ENCODE measurements at regions not wholly inside any gene's neighbourhood (a gene's known extent, or its start where the extent isn't known, plus 50 kb on each side); places are given as distances from the start of the nearest gene placed in this dataset.

- DNase-seq (ENCODE audit: low spot score) = no peak
Measured at GRCh38 chr16:88284626-88285513, 97.9 kb upstream of the ZNF469 start.

- DNase-seq (ENCODE audit: low spot score) = no peak
Measured at GRCh38 chr16:88285514-88285822, 97.3 kb upstream of the ZNF469 start.

- no peak for DNase-seq (ENCODE audit: low spot score)
Measured at GRCh38 chr16:88286301-88286923, 96.3 kb upstream of the ZNF469 start.

- no peak for DNase-seq (ENCODE audit: low spot score)
Measured at GRCh38 chr16:88287219-88287618, 95.5 kb upstream of the ZNF469 start.

- no peak for DNase-seq (ENCODE audit: low spot score)
Measured at GRCh38 chr16:88288303-88288702, 94.5 kb upstream of the ZNF469 start.

GRCh38 chr16:88289001-88289400 is 93.8 kb upstream of the ZNF469 start:
- DNase-seq (ENCODE audit: low spot score) = no peak

- DNase-seq (ENCODE audit: low spot score) = no peak
Measured at GRCh38 chr16:88289561-88289960, 93.2 kb upstream of the ZNF469 start.

GRCh38 chr16:88289968-88290401 is 92.8 kb upstream of the ZNF469 start:
- DNase-seq (ENCODE audit: low spot score) = no peak

- no peak for DNase-seq (ENCODE audit: low spot score)
Measured at GRCh38 chr16:88290850-88291830, 91.6 kb upstream of the ZNF469 start.

- DNase-seq (ENCODE audit: low spot score) = no peak
Measured at GRCh38 chr16:88292007-88292970, 90.5 kb upstream of the ZNF469 start.

- DNase-seq (ENCODE audit: low spot score) = no peak
Measured at GRCh38 chr16:88293097-88293496, 89.7 kb upstream of the ZNF469 start.

GRCh38 chr16:88295671-88296436 is 86.9 kb upstream of the ZNF469 start:
- DNase-seq (ENCODE audit: low spot score) = no peak

GRCh38 chr16:88296437-88297177 is 86.2 kb upstream of the ZNF469 start:
- DNase-seq (ENCODE audit: low spot score) = no peak

- no peak for DNase-seq (ENCODE audit: low spot score)
Measured at GRCh38 chr16:88297178-88297720, 85.5 kb upstream of the ZNF469 start.

GRCh38 chr16:88298181-88298832 is 84.5 kb upstream of the ZNF469 start:
- DNase-seq (ENCODE audit: low spot score) = no peak

GRCh38 chr16:88298833-88299745 is 83.7 kb upstream of the ZNF469 start:
- DNase-seq (ENCODE audit: low spot score) = no peak

- no peak for DNase-seq (ENCODE audit: low spot score)
Measured at GRCh38 chr16:88299751-88300462, 82.9 kb upstream of the ZNF469 start.

All from ureter (tissue), 1 donor.